ENCODE measurements at regions not wholly inside any gene's neighbourhood (a gene's known extent, or its start where the extent isn't known, plus 50 kb on each side); places are given as distances from the start of the nearest gene placed in this dataset.

DNA sequence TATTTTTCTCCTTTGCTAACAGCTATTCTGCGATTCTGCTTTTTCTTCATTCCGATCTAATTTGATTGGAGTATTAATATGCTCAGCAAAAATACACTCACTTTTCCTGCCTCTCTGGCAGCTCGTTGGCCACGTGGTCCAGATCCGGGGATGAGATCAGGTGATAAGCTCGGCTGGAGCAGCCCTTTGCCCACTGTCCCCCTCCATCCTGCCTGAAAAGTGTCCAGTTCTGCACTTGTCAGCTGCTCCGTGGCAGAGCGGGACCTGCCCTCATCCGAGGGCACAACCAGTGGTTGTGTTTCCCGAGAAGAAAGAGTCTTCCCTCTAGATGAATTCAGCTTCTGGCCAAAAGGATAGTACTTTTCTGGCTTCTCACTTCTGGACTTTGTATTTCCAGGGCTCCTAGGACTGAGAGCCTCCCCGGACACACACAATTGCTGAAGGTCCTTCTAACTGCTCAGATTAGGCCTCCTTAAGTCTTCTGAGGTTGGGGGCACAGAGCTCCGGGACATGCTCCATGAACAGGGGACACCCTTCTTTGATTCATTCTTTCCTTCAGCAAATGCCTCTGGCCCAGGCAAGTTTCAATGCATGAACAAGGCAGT, 103.9 kb upstream of the ALDH1A3 start:
- DNase-seq = no peak
- Histone ChIP-seq H3K27me3 (replicated peaks in 1 of 7) (peaks cover 0 to 6% (median 0%) of the 10 kb centered on the region in 7 donors), H3K36me3 (no peaks in the 10 kb centered on the region), H3K9me3 (peaks cover 0 to 7% (median 0%) of the 10 kb centered on the region in 8 donors), H3K27ac (no peak overlapping the region), H3K4me1 (peaks cover 0 to 4% (median 0%) of the 10 kb centered on the region in 6 donors), H3K4me3 (no peak overlapping the region)
- intact Hi-C loops (cut with DNase I; ENCODE audit: low total_unique reads) = no loop called here
- 83 to 93% (median 91%) methylated on average over 12 of the region's 12 CpGs for WGBS, 5 donors
- TF ChIP-seq, protein P1, sequence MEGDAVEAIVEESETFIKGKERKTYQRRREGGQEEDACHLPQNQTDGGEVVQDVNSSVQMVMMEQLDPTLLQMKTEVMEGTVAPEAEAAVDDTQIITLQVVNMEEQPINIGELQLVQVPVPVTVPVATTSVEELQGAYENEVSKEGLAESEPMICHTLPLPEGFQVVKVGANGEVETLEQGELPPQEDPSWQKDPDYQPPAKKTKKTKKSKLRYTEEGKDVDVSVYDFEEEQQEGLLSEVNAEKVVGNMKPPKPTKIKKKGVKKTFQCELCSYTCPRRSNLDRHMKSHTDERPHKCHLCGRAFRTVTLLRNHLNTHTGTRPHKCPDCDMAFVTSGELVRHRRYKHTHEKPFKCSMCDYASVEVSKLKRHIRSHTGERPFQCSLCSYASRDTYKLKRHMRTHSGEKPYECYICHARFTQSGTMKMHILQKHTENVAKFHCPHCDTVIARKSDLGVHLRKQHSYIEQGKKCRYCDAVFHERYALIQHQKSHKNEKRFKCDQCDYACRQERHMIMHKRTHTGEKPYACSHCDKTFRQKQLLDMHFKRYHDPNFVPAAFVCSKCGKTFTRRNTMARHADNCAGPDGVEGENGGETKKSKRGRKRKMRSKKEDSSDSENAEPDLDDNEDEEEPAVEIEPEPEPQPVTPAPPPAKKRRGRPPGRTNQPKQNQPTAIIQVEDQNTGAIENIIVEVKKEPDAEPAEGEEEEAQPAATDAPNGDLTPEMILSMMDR (IDR thresholded peaks at IDR 0.05 in 8 of 11, conservative IDR thresholded peaks at IDR 0.05 in 3 of 11) = no peak
- TF ChIP-seq POLR2A (IDR thresholded peaks at IDR 0.05) (no peak), POLR2AphosphoS5 (IDR thresholded peaks at IDR 0.05) (no peak)

DNA sequence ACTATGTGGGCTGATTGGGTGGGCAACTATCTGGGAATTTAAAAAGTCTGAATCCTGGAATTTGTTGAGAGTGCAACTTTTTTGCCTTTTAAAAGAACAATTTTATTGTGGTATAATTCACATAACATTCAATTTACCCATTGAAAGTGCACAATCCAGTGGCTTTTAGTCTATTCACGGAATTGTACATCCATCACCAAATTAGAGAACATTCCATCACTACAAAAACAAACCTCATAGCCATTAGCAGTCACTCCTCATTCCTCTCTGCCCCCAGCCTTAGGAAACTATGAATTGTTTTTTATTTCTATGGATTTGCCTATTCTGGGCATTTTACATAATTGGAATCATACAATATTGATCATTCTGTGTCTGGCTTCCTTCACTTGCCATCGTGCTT, 101.8 kb upstream of the ALDH1A3 start:
- DNase-seq = no peak
- WGBS, 5 donors = 76 to 84% (median 80%) methylated on average over 2 of the region's 2 CpGs
- Histone ChIP-seq H3K9me3 (peaks cover 0 to 7% (median 0%) of the 10 kb centered on the region in 8 donors), H3K27ac (no peak overlapping the region), H3K4me1 (no peaks in the 10 kb centered on the region), H3K36me3 (no peaks in the 10 kb centered on the region), H3K27me3 (replicated peaks in 1 of 7) (peaks cover 0 to 15% (median 0%) of the 10 kb centered on the region in 7 donors), H3K4me3 (no peak overlapping the region)
- TF ChIP-seq POLR2AphosphoS5 (IDR thresholded peaks at IDR 0.05) (no peak), POLR2A (IDR thresholded peaks at IDR 0.05) (no peak)
- intact Hi-C loops (cut with DNase I; ENCODE audit: low total_unique reads) = no loop called here

DNA sequence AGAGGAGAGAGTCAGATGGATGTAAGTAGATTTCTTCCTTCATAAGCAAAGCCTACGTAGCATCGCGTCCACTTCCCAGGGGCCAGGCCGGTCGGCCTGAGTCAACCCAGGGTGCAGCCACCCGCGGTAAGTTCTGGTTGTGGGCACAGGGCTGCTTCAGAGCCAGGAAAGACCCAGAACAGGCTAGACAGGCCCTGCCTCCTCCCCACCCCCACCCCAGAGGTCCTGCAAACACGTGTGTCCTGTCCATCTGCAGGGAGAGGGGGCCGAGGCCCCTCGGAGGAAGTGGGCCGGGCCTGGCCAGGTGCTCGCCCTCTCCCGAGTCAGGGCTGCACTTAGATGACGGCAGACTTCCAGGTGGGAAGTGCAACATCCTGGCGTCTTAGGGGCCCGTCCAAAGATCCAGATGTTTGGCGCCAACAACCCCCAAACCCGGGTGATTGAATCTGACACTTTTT, 100.8 kb upstream of the ALDH1A3 start:
- H3K4me3 ChIP-seq = no peak overlapping the region
- H3K27me3 ChIP-seq (replicated peaks in 1 of 7) = peaks cover 0 to 18% (median 0%) of the 10 kb centered on the region in 7 donors
- 53 to 63% (median 57%) methylated on average over 13 to 18 of the region's 18 CpGs for WGBS, 5 donors
- TF ChIP-seq POLR2AphosphoS5 (IDR thresholded peaks at IDR 0.05) = no peak
- TF ChIP-seq POLR2A (IDR thresholded peaks at IDR 0.05) = no peak
- TF ChIP-seq, protein P1 (IDR thresholded peaks at IDR 0.05 in 8 of 11, conservative IDR thresholded peaks at IDR 0.05 in 3 of 11) = no peak
- H3K27ac ChIP-seq = no peak overlapping the region
- H3K36me3 ChIP-seq = no peaks in the 10 kb centered on the region
- intact Hi-C loops (cut with DNase I; ENCODE audit: low total_unique reads) = no loop called here
- DNase-seq = no peak
- H3K4me1 ChIP-seq = no peaks in the 10 kb centered on the region
- H3K9me3 ChIP-seq = peaks cover 0 to 7% (median 0%) of the 10 kb centered on the region in 8 donors

DNA sequence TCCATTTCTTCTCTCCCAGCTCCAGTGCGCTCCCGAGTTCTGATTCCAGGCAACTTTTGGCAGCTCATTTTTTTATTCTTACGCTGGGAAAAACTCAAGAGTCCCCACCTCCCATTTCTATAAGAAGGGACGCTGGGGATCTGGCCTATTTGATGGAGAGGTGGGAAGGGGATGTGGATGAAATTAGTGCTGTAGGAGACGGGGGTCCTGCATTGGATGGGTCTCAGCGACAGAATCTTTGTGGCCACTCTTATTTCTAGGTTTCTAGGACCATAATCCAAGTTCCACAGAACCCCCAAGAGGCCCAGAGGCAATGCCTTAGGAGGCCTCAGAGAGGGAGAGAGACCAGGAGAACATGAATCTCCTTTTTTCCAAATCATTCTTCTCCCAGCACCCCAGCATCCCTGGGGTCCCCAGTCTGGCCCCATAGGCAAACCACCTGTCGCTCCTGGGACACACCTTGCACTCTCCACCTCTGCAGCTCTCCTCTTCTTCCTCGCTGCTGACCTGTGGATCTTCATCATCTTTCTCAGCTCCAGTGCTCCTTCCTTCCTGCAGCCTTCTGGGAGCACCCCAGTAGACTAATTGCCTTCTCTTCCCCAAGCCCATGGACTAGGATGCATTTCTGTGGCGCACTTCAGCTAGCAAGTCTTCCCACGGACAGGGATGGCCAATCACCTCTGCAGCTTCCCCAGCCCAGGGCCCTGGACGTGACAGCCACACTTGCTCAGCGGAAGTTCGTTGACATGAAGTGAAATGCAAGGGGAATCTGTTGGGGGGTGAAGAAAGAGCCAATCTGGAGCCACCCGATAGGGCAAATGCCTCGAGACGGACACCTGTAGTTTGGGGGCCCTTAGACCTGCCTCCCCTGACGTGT, 100.1 kb upstream of the ALDH1A3 start:
- no peak overlapping the region for H3K27ac ChIP-seq
- H3K36me3 ChIP-seq = no peaks in the 10 kb centered on the region
- WGBS, 5 donors = 80 to 89% (median 86%) methylated on average over 17 of the region's 17 CpGs
- no peak for DNase-seq
- H3K27me3 ChIP-seq (replicated peaks in 1 of 7) = peaks cover 0 to 21% (median 0%) of the 10 kb centered on the region in 7 donors
- H3K9me3 ChIP-seq = peaks cover 0 to 7% (median 0%) of the 10 kb centered on the region in 8 donors
- H3K4me1 ChIP-seq = no peaks in the 10 kb centered on the region
- intact Hi-C loops (cut with DNase I; ENCODE audit: low total_unique reads) = no loop called here
- no peak overlapping the region for H3K4me3 ChIP-seq
- TF ChIP-seq POLR2AphosphoS5 (IDR thresholded peaks at IDR 0.05) = no peak
- no peak for TF ChIP-seq POLR2A (IDR thresholded peaks at IDR 0.05)
- TF ChIP-seq, protein P1 (IDR thresholded peaks at IDR 0.05 in 8 of 11, conservative IDR thresholded peaks at IDR 0.05 in 3 of 11) = no peak
